ENCODE measurements at regions not wholly inside any gene's neighbourhood (a gene's known extent, or its start where the extent isn't known, plus 50 kb on each side); places are given as distances from the start of the nearest gene placed in this dataset.

DNA sequence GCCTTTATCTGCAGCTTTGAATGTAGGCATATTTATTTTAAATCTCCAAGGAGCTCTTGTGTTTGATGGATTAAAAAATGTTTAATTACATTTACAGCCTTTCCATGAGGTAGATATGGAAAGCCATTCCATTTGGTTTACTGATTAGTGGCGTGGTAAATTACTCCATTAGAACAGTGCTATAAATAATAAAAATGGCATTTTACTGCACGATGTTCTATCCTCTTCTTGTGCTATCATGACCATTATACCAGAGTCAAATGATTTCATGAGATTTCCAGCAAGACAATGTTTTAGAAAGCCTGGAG, 250.9 kb upstream of the HTR2A start:
- DNase-seq, result no peak

GRCh38 chr13:47146991-47147811, 250.3 kb upstream of the HTR2A start:
- no peak for DNase-seq

GRCh38 chr13:47146136-47146535, 249.3 kb upstream of the HTR2A start:
- DNase-seq, result no peak

GRCh38 chr13:47144782-47145181, 247.9 kb upstream of the HTR2A start:
- no peak for DNase-seq

- DNase-seq, result no peak
Observed at GRCh38 chr13:47142105-47142504, 245.3 kb upstream of the HTR2A start.

- DNase-seq, result no peak
Observed at GRCh38 chr13:47139519-47139918, 242.7 kb upstream of the HTR2A start.

- DNase-seq, result no peak
Observed at GRCh38 chr13:47136504-47136941, 239.7 kb upstream of the HTR2A start.

- no peak for DNase-seq
Observed at GRCh38 chr13:47135800-47136503, 239.1 kb upstream of the HTR2A start.

DNA sequence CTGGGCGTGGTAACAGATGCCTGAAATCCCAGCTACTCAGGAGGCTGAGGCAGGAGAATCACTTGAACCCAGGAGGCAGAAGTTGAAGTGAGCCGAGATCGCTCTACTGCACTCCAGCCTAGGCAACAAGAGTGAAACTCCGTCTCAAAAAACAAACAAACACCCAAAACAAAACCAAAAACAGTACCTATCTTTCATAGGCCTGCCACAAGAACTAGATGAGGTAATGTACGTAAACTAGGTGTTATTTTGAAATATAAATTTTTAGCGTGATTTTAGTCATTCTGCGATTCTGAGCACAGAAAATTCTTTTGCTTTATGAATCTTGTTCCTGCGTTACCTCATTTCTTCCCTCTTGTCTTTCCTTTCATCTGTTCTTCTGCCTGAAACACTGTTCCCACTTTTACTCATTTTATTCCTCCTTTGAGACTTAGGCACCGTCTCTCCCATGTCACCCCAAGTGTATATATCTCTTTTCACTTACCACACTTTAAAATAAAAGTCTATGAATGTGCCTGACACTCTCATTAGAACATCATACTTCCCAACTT, 238.2 kb upstream of the HTR2A start:
- peak; percentile 21 for DNase-seq

DNA sequence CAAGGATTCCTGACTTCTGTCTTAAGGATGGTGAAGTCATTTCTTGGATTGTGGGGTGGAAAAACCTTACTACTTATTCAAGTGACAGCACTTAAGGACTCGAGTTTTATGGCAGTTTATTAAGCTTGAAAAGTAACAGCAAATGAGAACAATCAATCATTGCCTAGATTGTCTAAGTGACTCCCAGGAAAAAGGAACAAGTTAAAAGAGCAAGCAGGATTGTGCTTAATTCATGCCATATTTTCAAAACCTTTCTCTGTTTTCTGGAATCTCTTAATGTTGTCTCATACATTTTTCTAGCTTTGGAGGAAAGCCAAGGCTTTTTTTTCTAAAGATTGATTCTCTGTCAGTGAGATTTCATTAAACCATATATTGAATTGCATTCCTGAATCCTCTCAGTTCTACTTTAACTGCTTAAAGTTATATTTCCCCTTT, 236.2 kb upstream of the HTR2A start:
- DNase-seq, result no peak

DNA sequence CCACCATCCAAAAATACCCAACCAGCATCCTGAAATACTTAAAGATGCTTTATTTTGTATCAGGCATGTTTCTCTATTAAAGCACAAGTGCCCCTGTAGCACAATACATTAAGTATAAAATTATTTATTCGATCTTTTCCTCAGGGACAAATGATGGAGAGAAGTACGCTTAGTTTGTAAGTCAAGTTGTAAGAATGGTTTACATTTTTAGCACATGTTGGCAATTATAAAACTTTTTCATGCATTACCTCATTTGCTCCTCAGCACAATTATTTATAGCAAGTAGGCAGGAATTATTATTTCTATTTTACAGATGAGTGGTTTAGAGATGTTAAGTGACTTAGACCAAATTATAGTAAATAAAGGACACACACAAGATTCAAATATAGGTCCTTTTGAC, 232.6 kb upstream of the HTR2A start:
- no peak for DNase-seq

- DNase-seq, result no peak
Observed at GRCh38 chr13:47126432-47126831, 229.6 kb upstream of the HTR2A start.

DNA sequence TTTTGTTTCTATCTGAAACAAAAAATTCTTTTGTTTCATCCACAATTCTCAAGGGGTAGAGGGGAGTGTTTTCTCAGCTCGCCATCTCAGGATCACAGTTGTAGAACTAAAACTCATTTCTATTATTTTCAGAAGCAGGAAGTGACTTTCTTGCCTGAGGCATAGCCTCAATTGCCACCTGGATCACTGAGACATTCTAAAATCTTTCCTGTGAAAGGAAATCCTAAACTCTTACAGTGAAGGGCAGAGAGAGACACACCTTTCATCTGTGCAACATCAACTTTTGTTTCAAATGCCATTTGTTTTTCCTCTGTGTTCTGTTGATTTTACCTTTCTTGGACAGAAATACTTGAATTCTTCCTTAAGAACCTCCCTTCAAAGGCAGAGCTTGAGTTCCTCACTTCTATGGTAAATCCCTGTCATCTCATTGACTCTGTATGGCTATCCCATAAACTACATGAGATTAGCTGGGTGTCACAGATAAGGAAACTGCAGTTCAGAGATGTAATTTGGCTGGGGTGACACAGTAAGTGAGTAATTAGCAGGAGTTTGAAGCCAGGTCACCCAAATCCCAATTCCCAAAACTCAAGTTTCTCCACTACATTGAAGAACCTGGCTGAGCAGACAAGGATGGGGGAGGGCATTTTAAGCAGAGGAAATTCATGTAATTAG, 224.4 kb upstream of the HTR2A start:
- DNase-seq, result no peak

- no peak for DNase-seq
Observed at GRCh38 chr13:47120282-47120681, 223.4 kb upstream of the HTR2A start.

GRCh38 chr13:47119575-47120235, 222.9 kb upstream of the HTR2A start:
- no peak for DNase-seq

DNA sequence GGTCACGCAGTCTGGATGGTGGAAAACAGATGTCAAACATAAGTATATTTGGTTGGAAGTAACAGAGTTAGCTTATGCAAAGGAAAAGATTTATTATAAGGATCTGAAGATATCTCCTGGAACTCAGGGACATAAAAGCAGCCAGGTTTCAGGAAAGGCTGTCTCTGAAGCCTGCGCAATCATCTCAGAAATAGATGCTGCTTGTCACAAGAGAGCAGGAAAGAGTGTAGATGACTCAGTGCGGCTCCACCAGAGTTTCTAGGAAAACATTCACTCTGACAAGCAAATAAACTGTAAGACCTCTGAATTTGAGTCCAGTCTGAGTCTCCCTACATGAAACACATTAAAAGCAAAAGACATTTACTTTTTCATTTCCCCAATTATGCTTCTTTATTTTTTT, 220.4 kb upstream of the HTR2A start:
- no peak for DNase-seq

- no peak for DNase-seq
Observed at GRCh38 chr13:47114030-47114429, 217.2 kb upstream of the HTR2A start.

DNA sequence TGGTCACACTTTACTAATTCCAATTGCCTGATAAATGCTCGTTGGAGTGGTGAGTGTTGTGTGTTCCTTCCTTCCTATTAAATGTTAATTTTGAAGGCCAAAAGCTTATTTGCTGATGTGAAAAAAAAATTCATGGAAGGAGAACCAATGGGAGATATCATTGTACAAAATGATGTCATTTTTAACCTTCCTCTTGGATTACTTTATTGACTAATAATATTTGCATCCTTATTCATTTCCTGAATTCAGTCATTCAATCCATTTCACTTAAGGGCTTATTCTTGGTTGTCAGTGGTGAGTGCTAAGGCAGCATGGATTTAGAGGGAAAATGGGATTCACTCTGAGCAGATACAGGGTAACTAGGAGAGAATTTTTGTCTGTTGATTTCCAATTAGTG, 216.0 kb upstream of the HTR2A start:
- no peak for DNase-seq

DNA sequence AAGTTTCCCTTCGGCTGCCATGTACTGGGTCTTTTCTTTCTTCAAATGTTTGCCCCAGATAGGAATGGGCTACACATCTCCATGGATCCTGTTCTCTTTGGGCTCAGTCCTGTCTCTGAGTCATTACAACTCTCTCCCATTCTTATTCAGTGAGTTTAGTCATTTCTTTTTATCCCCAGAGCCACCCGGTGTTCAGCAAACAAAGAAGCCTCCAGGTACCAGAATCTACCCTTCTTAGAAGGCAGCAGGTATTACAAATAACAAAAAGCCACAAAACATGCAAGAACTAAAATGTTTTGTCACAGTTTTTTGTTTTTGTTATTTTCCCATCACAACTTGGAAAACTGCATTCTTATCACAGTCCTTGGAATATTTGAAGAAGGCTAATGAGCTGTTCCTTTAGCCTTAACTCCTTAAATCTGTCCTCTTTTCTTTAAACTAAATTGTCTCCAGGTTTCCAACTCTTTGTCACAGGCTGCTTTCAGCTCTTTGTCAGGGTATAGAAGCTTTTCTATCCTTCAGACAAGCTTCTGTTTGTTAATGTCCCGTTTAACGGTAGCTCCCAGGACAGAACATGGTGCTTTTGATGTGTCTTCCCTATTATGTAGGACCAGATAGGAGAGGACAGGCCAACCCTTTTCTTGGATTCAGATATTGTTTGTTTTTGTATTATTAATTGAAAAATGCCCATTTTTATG, 215.5 kb upstream of the HTR2A start:
- no peak for DNase-seq

DNA sequence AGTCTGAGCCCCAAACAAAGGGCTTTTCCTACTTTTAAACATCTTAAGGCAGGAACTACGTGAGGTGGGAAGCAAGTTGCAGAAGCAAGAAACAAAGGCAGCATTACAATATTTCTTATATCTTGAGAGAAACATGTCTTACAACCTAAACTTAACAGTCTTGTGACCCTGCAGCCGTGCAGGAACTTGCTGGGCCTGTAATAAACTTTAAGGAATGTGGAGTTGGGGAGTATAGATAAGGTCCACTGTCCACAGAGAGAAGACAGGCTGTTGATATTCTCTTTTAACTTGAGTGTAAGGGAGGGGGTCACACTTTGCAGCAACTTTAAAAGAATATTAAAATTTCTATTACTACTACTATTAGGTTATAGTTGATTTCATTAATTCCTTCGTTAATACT, 214.6 kb upstream of the HTR2A start:
- no peak for DNase-seq

DNA sequence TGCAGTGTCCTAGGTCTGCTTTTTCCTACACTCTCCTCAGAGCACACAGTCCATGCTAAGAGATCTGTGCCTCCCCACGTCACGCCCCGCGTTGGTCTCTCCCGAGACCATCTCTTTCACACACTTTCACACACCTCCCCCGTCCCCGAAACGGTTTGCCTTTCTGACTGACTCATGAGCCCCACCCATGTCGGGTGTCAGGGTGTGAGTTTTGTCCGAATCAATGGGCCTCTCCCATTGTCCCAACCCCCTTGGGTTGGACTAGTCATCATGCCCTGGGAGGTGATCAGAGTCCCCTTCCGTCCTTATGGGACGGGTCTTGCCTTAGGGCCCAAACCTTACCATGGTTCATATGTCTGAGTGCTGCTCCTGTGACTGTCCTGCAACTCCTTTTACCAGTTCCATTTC, 214.0 kb upstream of the HTR2A start:
- no peak for DNase-seq

GRCh38 chr13:47110141-47110540, 213.3 kb upstream of the HTR2A start:
- DNase-seq, result no peak

- peak; percentile 9 for DNase-seq
Observed at GRCh38 chr13:47109028-47109427, 212.2 kb upstream of the HTR2A start.
